ENCODE measurements at regions not wholly inside any gene's neighbourhood (a gene's known extent, or its start where the extent isn't known, plus 50 kb on each side); places are given as distances from the start of the nearest gene placed in this dataset.

GRCh38 chr5:77157732-77158532 lies 52.5 kb upstream of the PDE8B start:
- DNase-seq: no peak

GRCh38 chr5:77156379-77156778 lies 54.1 kb upstream of the PDE8B start:
- no peak for DNase-seq

DNA sequence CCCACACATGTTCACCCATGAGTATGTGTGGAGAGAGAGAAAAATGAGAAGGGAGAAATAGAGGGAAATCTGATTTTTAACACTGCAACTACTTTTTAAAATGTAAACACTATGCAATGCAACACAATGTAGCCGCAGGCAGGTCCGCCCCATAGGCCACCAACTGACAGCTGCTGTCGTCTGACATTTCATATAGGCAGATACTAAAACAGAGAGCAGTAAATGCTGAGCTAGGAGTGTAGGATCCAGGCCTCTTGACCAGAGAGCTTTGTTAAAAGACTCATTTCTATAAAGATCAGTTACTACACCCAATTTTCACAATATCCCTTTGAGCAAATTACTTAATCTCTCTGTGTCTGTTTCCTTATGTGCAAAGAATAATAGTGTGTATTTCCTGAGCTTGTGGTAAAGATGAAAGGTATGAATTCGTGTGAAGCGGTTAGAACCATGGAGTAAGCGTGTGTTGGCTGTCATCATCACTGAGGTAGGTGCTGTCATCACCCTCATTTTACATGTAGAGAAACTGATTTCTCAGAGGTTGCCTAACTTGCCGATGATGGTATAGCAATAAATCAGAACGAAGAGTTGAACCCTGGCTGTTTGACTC lies 55.2 kb upstream of the PDE8B start:
- DNase-seq: no peak

DNA sequence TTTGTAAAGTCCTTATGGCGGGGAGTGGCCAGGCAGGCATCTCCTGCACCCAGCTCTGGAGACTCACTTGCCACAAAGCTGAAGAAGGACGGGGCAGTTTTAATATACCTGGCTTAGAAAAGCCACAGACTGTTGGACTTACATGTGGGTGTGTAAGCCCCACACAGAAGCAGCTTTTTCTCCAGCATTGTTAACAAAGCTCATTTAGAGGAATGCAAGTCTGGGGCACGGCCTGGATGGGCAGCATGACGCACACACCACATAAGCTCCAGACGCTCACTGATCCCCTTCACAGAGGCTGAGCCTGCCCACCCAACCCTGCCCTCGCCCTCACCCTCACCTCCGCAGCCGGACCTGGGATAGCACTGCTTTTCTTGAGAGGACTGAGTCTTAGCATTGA lies 58.0 kb upstream of the PDE8B start:
- DNase-seq: no peak

GRCh38 chr5:77151501-77151900 lies 59.0 kb upstream of the PDE8B start:
- DNase-seq: no peak

- no peak for DNase-seq
Observed at GRCh38 chr5:77146896-77147295, 59.8 kb upstream of the ZBED3 start.

DNA sequence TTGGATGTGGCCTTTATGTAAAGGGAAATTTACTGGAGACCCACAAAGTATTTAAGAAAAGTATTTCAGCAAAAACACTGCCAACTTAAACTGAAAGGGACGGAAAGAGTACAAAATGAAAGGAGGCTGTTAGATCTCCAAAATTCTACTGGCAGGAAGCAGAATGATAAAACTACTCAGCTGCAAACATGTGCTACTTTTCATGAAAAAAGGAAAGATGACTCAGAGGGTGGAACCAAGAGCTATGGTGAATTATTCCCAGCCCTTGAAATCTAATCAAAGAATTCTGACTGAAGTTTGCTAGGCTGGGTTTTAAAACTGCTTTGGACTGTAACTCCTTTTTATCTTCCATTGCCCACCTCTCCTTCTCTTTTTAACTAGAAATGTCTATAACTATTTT lies 58.6 kb upstream of the ZBED3 start:
- DNase-seq: no peak

GRCh38 chr5:77144837-77145139 lies 57.7 kb upstream of the ZBED3 start:
- no peak for DNase-seq

- peak; percentile 51 for DNase-seq
Observed at GRCh38 chr5:77143998-77144836, 57.1 kb upstream of the ZBED3 start.

DNA sequence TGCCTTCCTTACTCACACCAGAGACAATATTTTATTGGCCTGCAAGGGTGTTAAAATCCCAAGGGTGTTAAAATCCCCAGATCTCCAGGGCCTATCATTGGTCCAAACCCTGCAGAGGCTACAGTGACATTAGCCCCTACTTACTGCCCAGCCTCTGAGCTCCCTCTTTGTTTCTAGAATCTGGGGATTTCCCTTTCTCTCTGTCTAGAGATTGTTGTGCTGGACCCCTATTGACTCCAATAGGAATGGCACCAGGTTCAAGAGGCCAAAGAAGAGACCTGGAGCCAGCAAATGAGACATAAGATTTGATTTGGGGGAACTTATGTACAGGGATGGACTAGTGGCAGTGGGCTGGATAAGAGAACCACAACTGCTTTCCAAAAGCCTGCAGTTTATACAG lies 53.3 kb upstream of the ZBED3 start:
- DNase-seq: no peak

- no peak for DNase-seq
Observed at GRCh38 chr5:77139001-77139400, 51.9 kb upstream of the ZBED3 start.

All from NCI-H1092 treated with DMSO at 0.1 percent for 48 hours (cell line).